Erythroblast (primary cell): ENCODE measurements at regions not wholly inside any gene's neighbourhood (a gene's known extent, or its start where the extent isn't known, plus 50 kb on each side); places are given as distances from the start of the nearest gene placed in this dataset.

Experiments
- GATA1 ChIP-seq: IDR thresholded peaks from 2 replicates; pipeline ENCODE4 v1.6.1; 2011; ENCODE audit warnings: low read depth, mild to moderate bottlenecking, control low read depth, low read length, moderate library complexity
- POLR2A ChIP-seq: IDR thresholded peaks from 2 replicates; pipeline ENCODE4 v1.6.1; 2011; ENCODE audit warnings: mild to moderate bottlenecking, low read length

GRCh38 chr3:81302045-81302444, 459.4 kb downstream of the GBE1 start:
- TF ChIP-seq POLR2A, result no peak
- no peak for TF ChIP-seq GATA1
